Chondrocyte (in vitro differentiated cells): ENCODE measurements at regions not wholly inside any gene's neighbourhood (a gene's known extent, or its start where the extent isn't known, plus 50 kb on each side); places are given as distances from the start of the nearest gene placed in this dataset.
"Not testable (repeated sequence)": the region's sequence is repeated elsewhere in the genome, so short reads cannot be mapped to it uniquely, and the experiment has no call there.

Experiments
- DNase-seq: peaks from one replicate; pipeline ENCODE4 v3.0.0; 2021; ENCODE audit warnings: mixed read lengths, low spot score
- H3K27ac Mint-ChIP-seq: one replicate; pipeline ENCODE4 v1.8.0; 2021; ENCODE audit warnings: mild to moderate bottlenecking, moderate library complexity, mixed read lengths; ENCODE audit not compliant: unreplicated experiment
- H3K27me3 Mint-ChIP-seq: 2 replicates; pipeline ENCODE4 v1.8.0; 2021; ENCODE audit warnings: low read depth, mixed read lengths
- H3K36me3 Mint-ChIP-seq: 2 replicates; pipeline ENCODE4 v1.8.0; 2021; ENCODE audit warnings: low read depth, mixed read lengths
- H3K4me1 Mint-ChIP-seq: 2 replicates; pipeline ENCODE4 v1.8.0; 2021; ENCODE audit warnings: low read depth, mild to moderate bottlenecking, mixed read lengths
- H3K4me3 Mint-ChIP-seq: one replicate; pipeline ENCODE4 v1.8.0; 2021; ENCODE audit warnings: mild to moderate bottlenecking, moderate library complexity, mixed read lengths; ENCODE audit not compliant: unreplicated experiment
- H3K9me3 Mint-ChIP-seq: 2 replicates; pipeline ENCODE4 v1.8.0; 2021; ENCODE audit warnings: low read depth, mixed read lengths
- TF ChIP-seq, protein P1 (sequence below): fragments of 200-600 bp; sonication (generic); IDR thresholded peaks from 2 replicates; pipeline ENCODE4 v1.5.0; 2021; ENCODE audit warnings: antibody characterized with exemption, mild to moderate bottlenecking, moderate library complexity

DNA sequence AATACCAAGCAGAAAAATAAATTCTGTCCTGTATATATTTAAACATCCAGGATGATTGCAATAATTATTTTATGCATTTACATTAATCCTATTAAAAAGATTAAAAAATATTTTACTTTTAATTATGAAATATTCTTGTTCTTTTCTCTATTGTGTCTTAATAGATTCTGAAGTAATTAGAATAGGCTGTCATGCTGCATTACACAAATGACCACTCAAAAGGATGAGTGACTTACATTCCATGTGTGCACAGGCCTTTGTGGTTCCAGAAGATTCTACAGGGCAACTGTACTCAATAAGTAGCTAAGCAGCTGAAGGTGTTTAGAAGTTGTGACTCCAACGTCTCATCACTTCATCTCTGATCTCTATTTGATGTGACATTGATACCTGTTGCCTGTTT lies 745.9 kb upstream of the CCDC179 start:
- Mint-ChIP-seq H3K4me1 (no peaks in the 10 kb centered on the region), H3K27ac (no peak overlapping the region), H3K36me3 (no peaks in the 10 kb centered on the region), H3K9me3 (no peaks in the 10 kb centered on the region), H3K4me3 (no peak overlapping the region), H3K27me3 (peaks cover 2% of the 10 kb centered on the region)
- DNase-seq, result no peak
- TF ChIP-seq, protein P1, sequence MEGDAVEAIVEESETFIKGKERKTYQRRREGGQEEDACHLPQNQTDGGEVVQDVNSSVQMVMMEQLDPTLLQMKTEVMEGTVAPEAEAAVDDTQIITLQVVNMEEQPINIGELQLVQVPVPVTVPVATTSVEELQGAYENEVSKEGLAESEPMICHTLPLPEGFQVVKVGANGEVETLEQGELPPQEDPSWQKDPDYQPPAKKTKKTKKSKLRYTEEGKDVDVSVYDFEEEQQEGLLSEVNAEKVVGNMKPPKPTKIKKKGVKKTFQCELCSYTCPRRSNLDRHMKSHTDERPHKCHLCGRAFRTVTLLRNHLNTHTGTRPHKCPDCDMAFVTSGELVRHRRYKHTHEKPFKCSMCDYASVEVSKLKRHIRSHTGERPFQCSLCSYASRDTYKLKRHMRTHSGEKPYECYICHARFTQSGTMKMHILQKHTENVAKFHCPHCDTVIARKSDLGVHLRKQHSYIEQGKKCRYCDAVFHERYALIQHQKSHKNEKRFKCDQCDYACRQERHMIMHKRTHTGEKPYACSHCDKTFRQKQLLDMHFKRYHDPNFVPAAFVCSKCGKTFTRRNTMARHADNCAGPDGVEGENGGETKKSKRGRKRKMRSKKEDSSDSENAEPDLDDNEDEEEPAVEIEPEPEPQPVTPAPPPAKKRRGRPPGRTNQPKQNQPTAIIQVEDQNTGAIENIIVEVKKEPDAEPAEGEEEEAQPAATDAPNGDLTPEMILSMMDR, result no peak

DNA sequence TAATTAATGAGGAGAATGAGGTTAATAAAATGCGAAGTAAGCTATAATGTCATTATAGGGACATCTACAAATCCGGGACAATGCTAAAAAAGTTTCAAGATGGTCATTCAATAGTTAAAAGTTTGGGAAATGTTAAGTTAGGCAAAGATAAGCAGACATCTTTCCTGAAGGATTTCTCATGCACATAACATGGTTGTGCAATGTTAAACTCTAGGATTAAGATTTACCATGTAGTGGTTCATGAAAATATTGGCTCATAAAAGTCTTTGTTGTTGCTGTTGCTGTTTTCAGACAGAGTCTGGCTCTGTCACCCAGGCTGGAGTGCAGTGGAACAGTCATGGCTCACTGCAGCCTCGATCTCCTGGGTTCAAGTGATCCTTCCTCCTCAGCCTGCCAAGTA lies 751.5 kb upstream of the CCDC179 start:
- no peak for DNase-seq
- Mint-ChIP-seq H3K27ac (no peak overlapping the region), H3K9me3 (peaks cover 11% of the 10 kb centered on the region), H3K4me3 (no peak overlapping the region), H3K27me3 (no peaks in the 10 kb centered on the region), H3K4me1 (no peaks in the 10 kb centered on the region), H3K36me3 (peaks cover 3% of the 10 kb centered on the region)
- TF ChIP-seq, protein P1, result no peak

DNA sequence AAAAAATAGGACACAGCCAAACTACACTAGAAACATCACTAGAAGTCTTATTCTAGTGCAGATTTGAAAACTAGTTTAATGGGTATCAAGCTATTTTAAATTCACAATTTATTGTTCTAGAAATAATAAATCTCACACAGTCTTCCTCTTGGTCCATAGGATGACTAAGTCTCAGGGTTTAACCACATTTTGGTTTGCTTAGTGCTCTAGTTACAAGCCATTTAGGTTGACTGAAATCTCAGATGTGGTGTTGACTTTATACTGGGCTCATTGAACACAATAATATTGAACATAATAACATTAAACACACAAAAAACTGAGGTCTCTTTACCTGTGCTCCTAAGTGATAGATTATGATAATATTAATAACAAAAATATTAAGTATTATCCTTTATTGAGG lies 760.3 kb upstream of the CCDC179 start:
- Mint-ChIP-seq H3K27me3 (peaks cover 3% of the 10 kb centered on the region), H3K27ac (no peak overlapping the region), H3K4me1 (no peaks in the 10 kb centered on the region), H3K4me3 (no peak overlapping the region), H3K9me3 (peaks cover 9% of the 10 kb centered on the region), H3K36me3 (peaks cover 4% of the 10 kb centered on the region)
- TF ChIP-seq, protein P1, result no peak
- no peak for DNase-seq

DNA sequence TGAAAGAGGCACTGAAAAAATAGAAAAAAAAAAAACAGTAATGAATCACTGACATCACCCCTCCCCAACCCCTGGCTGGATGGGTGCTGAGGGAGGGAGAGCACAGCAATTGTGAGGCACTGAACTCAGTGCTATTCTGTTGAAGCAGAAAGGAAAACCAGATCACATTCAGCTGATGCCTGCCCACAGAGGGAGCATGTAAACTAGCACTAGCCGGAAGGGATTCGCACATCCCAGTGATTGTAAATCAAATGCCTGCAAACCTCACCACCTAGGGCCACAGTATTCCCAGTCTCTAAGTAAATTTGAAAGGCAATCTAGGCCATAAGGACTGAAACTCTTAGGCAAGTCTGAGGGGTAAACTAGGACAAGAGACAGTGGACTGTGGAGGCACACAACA lies 772.0 kb upstream of the CCDC179 start:
- TF ChIP-seq, protein P1, result no peak
- Mint-ChIP-seq H3K9me3 (peaks cover 6% of the 10 kb centered on the region), H3K4me3 (no peak overlapping the region), H3K27ac (no peak overlapping the region), H3K27me3 (no peaks in the 10 kb centered on the region), H3K36me3 (no peaks in the 10 kb centered on the region), H3K4me1 (no peaks in the 10 kb centered on the region)
- no peak for DNase-seq

DNA sequence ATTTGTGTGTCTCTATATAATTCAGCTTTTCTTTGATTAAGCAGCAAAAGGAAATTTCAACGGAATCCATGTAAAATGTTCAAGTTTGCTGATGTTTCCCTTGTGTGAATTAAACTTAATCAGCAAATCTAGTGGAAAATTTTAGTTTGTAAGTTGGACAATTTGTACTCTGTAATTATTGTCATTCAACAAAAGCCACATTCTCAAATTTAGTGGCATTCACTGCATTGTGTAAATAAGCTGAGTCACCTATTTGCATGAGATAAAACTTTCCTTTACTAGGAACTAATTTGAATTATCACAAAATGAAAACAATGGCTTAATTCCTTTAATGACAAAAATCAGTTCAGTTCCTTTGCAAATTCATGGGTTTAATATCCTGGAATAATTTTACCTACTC lies 784.2 kb upstream of the CCDC179 start:
- Mint-ChIP-seq H3K9me3 (peaks cover 20% of the 10 kb centered on the region), H3K36me3 (peaks cover 8% of the 10 kb centered on the region), H3K4me1 (no peaks in the 10 kb centered on the region), H3K27me3 (no peaks in the 10 kb centered on the region), H3K27ac (no peak overlapping the region), H3K4me3 (no peak overlapping the region)
- no peak for DNase-seq
- TF ChIP-seq, protein P1, result no peak

DNA sequence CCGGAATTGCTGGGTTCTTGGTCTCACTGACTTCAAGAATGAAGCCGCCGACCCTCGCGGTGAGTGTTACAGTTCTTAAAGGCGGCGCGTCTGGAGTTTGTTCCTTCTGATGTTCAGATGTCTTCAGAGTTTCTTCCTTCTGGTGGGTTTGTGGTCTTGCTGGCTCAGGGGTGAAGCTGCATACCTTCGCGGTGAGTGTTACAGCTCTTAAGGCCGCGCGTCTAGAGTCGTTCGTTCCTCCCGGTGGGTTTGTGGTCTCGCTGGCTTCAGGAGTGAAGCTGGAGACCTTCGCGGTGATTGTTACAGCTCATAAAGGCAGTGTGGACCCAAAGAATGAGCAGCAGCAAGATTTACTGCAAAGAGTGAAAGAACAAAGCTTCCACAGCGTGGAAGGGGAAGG lies 792.1 kb upstream of the CCDC179 start:
- H3K4me1 Mint-ChIP-seq, H3K9me3 Mint-ChIP-seq, H3K4me3 Mint-ChIP-seq, H3K36me3 Mint-ChIP-seq, DNase-seq, H3K27ac Mint-ChIP-seq, H3K27me3 Mint-ChIP-seq: not testable (repeated sequence)
